ENCODE measurements at regions not wholly inside any gene's neighbourhood (a gene's known extent, or its start where the extent isn't known, plus 50 kb on each side); places are given as distances from the start of the nearest gene placed in this dataset.

DNA sequence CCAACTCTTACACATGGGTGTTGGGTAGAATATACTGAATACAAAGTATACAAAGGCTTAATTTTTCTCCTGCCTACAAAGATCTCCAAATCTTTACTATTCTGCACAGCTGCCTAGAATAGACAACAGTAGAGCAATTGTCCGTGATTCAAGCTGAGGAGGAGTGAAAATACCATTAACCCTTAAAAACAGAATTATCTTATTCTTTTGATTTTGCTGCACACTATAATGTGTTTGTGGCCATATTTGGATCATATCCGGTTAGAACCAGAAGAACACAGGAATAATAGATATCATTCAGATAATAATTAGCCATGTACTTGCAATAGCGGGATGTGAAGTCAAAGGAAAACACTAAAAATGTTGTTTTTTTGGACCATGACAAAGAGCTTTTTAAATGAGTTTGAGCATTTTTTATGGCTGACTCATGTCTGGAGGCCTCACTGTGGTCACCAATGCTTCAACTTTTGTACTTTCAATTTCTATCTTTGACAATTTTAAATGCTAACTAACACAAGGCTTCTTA is 197.6 kb upstream of the FOXD3 start:
- DNase-seq = no peak

DNA sequence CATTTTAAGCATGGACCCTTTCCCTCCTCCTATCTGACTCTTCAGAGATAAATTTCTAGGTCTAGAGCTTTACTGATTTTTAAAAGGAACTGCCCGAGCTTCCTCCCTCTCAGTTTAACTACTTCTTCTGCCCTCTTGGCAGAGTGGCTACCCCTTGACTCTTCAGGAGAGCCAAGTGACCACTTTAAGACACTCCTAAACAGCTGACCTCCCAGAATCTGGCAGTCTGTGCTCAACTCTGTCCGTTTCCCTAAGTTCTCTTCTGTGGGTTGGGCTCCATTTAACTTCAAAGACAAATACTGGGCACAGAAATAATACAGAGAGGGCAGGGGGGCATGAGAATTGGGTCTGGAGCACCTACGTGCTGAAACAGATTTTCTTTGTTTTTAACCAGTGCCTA is 196.3 kb upstream of the FOXD3 start:
- DNase-seq = no peak

DNA sequence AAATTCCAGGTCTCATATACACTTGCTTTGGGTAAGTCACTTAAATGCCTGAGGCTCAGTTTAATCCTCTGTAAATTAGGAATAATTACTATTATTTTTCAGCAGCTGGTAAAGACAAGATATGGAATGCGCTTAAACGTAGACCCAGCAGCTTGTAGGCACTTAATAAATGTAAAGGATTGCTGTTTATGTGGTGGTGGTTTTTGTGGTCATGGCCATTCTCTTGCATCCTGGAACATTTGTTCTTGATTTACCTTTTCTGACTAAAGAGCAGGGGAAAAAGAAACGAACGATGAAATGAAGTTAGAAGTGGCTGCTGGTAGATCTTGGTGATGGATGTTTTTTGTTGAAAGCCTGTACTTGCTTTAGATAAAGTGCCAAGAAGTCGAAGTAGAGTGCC is 195.0 kb upstream of the FOXD3 start:
- no peak for DNase-seq

DNA sequence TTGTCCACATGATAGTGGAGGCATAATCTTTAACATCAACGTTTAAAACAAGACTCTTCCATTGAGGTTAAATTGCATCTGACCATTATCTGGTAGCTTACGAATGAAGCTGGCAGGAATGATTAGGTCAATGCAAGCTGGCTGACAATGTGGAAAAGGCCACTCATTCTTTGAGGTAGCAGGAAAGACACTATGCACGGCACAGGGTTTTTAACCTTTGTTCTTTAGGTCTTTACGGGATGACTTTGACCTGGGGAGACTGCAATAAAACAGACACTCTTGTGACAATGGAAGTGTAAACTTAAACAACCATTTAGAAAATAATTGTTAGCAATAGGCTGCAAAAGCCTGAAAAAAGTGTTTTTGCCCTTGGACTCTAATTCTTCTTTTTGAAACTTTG is 193.8 kb upstream of the FOXD3 start:
- DNase-seq = no peak

DNA sequence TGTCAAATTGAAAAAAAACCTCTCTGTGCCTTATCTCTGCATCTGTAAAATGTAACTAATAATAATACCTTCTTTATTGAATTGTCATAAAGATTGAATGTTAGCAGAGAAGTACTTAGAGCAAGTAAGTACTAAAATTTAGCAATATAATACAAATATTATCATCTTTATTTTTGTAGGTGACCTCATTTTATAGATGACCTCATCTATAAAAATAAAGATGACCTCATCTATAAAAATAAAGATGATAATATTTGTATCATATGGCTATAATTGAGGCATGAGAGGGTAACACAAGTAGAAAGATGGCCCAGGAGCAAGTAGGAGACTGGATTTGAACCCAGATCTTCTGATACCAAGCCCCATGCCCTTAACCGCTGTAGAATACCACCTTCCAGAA is 193.2 kb upstream of the FOXD3 start:
- DNase-seq = no peak

DNA sequence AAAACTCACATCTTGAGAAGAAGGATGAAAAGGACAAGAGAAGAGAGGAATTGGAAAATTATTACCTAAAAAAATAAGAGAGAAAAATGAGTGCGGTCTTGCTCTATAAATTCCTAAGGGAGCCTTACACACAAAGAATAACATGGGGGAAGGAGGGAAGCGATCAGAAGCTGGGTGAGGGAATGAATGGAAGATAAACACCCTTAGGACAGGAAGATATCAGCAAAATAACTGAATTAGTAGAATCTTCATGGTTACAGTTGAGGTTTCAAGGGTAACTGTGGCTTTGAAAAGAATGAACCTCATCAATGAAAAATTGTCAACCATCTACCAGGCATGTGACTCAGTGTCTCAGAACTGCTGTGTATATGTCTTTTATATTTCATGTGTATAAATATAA is 192.5 kb upstream of the FOXD3 start:
- no peak for DNase-seq

DNA sequence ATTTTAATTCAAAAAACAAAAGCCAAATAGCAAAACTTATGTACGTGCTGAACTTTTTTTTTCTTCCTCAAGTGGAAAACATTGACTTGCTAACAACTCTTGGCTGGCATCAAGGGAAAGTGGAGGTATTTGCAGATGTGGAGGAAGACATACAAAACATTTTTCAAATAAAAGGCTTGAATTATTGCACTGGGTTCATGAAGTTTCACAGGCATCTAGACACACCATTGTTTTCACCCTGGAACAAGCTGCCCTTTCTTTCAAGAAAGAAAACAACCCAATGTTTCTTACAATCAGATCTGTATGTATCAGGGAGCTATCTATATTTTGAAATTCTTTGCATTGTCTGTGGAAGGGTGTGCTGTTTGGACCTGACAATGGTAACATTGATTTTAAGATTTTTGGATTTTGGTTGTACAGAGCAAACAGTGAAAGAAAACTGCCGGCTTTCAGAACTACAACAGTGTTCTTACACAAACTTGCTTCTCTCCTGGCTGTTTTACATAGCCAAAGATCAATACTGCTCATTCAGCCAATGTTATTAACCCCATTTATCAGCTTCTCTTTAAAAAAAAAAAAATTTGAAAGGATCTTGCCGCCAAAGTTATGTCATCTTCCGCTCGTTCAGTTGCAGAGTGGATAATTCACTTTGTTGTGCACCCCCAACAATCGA is 187.7 kb upstream of the FOXD3 start:
- DNase-seq = no peak

DNA sequence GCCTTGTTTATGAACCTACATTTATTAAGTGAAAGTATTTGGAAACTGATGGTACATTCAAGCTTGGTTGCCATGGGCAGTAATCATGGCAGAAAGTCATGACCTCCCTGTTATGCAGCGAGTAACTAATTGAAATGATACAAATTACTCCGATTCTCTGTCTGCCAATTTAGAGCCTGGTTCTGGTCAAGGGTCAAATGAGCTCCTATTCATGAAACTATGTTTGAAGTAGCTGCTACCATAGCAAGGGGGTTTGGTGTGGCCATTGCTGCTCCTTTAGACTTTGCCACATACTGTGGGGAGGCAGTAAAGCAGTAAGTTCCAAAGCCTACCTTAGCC is 187.2 kb upstream of the FOXD3 start:
- no peak for DNase-seq

DNA sequence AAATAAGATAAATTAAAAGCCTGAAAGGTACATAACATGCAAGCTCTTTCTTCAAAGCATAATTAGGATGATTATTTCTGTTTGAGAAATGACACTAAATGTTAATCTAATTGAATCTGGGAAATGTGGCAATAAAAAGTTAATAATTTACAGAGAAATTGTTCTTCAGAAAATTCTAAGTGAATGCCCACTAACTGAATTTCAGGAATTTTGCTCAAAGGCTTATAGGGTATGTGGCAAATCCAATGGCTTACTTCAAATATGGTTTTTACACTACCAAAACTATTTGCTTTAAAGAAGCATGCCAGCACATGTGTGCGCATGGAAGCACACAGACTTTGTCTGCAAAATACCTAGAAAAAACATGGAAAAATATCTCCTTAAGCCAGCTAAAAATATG is 186.6 kb upstream of the FOXD3 start:
- no peak for DNase-seq

DNA sequence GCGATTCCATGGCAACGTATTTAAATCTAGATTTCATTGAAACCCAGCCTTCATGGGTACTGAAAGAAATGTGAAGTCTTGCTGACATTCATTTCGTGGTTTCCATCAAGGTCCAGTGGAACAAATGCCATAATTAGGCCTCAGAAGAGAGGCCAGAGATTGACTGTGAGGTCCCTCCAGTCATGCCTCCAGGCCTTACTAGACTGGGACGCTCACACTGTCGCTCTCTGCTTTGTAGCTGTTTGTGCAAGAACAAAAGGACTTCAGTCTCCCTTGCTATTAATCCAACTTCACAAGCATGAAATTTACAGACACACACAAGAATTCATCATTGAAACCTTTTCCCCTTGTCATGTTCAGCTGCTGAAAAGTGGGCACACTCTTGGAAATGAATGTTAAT is 180.4 kb upstream of the FOXD3 start:
- DNase-seq = no peak

DNA sequence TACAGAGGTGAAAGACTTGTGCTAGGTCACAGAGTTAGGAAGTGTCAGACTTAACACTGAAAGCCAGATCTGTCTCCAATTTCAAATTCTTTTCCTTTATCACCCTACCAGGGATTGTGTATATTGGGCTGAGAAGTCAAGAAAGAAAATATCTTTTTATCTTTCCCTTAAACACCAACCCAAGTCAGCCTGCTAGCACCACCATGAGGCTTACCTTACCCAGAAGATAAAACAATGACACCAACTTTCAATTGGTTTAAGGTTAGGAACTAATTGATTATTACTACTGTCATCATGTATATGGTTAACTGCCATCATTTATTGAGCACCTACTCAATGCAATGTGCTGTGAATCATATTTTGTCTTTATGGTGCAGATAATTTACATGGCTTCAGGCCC is 178.9 kb upstream of the FOXD3 start:
- no peak for DNase-seq

DNA sequence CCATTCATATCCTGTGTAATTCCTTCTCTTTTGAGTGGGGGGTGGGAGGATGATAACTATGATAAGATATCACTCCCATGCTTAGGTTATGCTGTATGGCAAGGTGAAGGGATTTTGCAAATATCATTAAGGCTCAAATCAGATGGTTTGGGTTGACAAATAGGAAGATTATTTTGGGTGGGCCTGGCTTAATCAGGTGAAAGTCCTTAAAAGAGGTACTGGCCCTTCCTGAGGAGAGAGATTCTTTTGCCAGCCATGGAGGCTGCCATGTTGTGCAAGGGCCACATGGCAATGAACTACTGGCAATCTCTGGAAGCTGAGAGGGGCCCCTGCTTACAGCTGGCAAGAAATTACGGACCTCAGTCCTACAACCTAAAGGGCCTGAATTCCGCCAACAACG is 174.6 kb upstream of the FOXD3 start:
- DNase-seq = no peak

DNA sequence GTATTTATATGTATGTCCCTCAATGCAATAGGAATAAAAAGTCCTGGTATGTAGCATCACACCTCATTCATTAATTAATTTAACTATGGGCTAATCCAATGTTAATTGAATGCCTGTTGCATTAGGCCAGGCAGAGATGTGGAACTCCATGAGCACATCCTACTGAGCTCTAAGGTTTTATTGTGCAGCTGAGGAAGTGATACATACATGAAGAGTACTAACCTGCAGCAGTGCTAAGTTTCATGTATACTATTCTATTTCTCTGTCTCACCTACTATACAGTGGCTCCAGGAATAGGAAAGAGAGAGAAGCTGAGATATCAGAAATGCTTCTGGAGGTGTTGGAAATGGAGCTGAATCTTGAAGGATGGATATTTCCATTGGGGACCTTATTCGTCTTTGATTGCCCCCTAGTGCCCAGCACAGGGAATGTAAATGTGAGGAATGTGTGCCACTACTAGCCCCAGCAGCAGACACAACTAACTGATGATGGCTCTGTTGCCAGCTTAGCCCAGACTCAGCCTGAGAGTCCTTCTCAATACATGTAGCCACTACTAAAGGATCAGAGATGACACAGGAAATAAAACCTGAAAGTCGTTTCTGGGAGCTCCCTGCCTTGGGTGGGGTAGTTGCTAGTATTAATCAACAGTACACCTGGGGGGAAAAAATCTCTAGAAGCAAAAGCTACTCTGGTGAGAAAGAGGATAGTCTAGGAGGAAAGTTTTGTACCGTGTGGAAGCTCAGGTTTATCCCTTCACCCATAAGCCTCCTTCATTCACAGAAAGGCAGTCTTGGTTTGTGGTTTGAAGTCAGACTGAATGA is 173.3 kb upstream of the FOXD3 start:
- no peak for DNase-seq

DNA sequence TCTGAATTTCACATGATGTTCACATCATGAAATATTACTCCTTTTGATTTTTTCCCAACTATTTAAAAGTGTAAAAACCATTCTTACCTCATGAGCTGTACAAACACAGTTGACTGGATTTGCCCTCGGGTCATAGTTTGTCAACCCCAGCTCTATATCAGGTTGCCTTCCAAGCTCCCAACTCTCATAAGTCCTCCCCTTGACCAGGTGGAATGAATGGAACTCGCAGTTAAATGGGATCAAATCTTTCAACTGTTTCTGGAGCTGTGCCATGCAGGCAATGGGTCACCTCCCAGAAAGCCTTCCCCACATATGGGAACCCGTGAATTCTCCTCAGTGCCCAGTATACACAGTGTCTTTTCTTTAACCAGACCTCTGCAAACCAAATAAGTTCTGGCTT is 169.8 kb upstream of the FOXD3 start:
- DNase-seq = no peak

DNA sequence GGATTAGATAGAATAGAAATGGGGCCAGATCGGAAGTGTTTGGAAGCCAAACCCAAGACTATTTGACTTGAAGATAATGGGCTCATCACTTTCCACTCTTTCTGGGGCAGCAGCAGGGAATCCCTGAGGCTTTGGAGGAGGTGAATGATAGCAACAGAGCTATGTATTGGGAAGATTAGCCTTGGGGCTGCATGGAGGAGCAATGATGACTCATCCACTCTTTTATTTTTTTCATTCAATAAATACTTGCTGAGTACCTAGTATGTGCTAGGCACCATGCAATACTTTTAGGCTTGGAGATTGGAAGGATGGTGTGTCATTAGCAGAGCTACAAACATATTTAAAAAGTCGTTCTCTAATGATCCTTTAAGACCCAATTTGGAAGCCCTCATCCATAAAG is 166.9 kb upstream of the FOXD3 start:
- DNase-seq = no peak

DNA sequence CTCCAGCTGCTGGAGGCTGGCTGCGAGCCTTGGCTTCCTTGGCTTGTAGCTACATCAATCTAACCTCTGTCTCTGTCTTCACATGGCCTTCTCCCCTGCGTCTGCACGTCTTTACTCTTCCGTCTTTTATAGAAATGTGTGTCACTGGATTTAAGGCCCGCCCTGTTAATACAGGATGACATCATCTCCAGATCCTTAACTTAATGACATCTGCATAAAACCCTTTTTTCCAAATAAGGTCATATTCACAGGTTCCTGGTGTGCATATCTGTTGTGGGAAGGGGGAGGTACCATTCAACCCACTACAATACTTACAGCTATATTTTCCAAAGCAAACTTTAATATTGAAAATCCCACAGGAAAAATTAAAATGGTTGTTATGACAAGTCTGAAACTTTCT is 165.3 kb upstream of the FOXD3 start:
- DNase-seq = no peak

DNA sequence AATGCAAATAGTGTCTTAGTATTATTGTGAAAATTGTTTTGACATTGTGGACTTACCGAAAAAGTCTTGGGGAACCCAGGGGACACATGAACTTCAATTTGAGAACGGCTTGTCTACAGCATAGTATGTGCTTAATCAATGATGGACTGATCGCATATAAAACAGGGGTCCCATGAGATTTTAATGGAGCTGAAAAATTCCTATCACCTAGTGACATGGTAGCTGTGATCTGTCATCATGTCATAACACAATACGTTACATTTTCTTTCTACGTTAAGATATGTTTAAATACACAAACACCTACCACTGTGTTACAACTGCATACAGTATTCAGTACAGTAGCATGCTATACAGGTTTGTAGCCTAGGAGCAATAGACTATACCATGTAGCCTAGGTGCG is 153.3 kb upstream of the FOXD3 start:
- no peak for DNase-seq

DNA sequence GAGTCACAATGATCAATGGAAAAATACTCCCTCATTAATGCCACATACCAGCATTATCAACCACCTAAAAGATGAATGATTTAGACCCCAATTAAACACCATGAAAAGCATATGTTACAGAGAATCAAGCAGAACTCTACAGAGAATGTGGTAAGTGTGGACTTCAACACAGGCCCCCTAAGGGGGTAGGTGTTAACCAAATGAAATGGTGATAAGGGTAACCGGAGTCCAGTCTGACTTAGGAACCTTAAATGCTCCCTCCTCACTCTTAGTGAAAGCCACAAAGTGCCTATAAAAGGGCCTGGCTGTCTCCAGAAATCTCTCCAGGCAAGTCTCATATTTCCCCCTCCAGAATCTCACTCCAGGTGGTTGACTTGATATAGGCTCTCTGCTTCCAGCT is 149.2 kb upstream of the FOXD3 start:
- no peak for DNase-seq

DNA sequence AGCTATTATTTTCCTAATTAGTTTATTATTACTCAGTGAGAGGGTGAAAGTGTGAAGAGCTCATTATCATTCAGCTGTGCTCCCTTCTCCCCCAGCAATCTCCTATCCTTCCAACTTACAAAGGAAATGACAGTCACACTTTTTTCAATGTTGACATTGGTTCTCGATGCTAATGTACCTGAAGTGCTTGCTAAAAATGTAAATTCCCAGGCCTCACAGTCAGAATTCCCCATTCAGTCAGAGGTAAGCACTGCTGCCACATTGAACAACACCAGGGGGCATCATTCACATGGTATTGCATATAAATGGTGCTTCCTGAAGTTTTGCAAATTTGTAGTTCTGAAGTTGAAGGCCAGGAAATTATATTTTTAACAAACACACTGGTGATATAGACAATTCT is 132.7 kb upstream of the FOXD3 start:
- no peak for DNase-seq

DNA sequence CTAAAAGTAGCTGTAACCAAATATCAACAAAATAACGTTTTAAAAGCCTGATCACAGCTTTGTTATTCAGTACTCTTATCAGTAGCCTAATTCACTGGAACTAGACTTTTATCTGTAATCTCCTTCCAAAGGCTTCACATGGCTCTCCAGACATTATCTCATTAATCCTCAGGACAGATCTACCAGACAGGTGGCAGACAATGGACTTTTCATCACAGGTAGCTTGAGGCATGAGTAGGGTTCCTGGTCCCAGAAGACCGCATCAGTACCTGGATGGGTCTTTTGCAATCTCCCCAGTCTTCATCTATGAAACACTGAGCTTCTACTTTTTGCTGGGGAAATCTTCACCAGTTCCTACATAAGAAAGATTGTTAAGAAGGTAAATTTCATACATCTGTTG is 132.2 kb upstream of the FOXD3 start:
- DNase-seq = no peak

DNA sequence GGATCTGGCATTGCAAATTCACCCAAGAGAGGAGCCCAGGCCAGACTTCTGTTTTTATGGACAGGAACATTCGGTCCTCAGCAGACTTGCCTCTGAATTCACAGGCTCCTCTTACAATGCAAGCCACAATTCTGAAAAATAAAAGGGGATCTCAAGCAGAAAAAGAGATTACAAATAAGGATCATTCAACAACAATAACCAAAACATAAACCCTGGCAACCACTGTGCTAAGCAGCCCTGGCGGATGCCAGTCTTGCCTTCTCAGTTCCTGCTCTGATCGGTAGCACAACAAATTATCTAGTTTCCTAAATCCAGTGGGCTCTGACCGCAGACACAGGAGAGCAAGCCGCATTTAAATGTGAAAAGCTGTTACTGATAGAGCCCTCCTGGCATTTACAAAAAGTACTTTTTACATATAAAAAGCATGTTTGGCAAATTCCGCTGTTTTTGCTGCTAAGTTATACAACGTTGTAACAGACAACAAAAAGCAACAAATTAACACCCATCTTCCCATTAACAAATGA is 123.4 kb upstream of the FOXD3 start:
- no peak for DNase-seq

DNA sequence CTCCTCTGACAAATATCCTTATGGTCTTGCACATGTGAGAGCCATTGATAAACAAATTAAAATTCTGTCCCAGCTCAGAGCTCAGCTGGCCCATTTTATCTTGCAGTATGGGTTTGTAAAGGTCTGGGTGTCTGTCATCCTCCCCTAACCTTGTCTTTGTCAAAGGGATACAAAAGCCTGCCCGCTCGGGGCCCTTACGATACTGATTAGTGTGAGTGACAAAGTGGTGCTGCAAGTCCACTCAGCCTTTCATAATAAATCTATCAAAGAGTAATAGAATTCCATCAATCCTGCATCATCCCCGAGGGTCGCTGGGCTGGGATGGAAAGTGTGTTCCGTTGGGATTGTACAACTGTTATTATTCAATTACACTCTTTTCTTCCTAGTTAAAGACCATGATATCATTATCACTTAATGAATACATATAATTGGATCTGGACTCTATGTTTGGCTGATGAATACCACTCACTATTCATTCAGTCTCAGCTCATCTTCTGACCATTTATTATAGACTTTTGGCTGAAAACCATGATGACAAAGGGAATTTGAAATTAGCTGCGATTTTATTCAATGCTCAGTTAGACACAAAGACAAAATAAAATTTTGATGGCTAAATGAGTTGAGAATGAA is 122.5 kb upstream of the FOXD3 start:
- DNase-seq = no peak

DNA sequence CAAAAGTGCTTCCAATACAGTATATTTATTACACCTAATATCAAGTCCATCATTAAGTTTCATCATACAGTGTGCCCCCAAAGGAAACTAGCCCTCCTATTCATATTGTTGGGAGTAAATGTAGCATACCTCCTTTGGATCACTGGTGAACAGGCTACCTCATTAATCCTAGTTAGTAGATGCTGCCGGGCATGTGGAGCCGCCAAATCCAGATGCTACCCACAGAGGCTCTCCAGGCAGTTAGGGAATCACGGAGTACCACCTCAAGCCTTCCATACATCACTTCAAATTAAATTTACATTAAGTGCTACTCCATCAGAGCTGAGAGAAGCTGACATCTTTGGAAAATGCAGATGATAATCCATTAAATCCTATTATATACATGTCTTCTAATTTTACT is 121.7 kb upstream of the FOXD3 start:
- DNase-seq = no peak

DNA sequence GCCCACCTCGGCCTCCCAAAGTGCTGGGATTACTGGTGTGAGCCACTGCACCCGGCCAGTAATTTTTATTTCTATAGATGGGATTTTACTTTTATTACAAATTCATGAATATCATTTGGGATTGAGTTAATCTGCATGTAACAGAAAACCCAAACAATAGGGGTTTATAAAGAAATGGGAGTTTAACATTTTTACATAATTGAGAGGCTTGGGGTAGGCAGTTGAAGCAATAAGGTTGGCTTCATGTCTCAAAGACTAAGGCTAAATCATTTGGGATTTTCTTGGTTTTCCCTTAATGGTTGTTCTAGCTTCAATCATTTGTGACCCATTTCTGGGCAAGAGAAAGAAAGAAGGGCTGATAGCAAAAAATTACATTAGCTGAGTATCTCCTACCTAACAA is 118.7 kb upstream of the FOXD3 start:
- DNase-seq = no peak
